SKM-1 (cell line): ENCODE measurements at regions not wholly inside any gene's neighbourhood (a gene's known extent, or its start where the extent isn't known, plus 50 kb on each side); places are given as distances from the start of the nearest gene placed in this dataset.

Experiments used
- DNase-seq: peaks from one replicate; lab custom pipeline; 2025; ENCODE audit not compliant: unreplicated experiment; lab: John Stamatoyannopoulos, UW

GRCh38 chr2:83085869-83086268 is 1373.2 kb downstream of the SUCLG1 start:
- no peak for DNase-seq

GRCh38 chr2:83081826-83082690 is 1377.0 kb downstream of the SUCLG1 start:
- no peak for DNase-seq

DNA sequence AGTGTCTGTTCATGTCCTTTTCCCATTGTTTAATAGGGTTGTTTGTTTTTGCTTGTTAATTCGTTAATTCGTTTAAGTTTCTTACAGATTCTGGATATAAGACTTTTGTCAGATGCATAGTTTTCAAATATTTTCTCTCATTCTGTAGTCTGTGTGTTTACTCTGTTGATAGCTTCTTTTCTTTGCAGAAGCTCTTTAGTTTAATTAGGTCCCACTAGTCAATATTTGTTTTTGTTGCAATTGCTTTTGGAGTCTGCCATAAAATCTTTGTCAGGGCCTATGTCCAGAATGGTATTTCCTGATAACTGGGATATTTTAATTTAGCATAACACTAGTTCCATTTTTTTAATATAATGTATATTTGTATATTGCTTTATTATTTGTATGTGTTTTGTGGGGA is 1380.1 kb downstream of the SUCLG1 start:
- no peak for DNase-seq

GRCh38 chr2:83072767-83073166 is 1386.3 kb downstream of the SUCLG1 start:
- DNase-seq = no peak

GRCh38 chr2:83071914-83072313 is 1387.2 kb downstream of the SUCLG1 start:
- no peak for DNase-seq

GRCh38 chr2:83071352-83071751 is 1387.7 kb downstream of the SUCLG1 start:
- no peak for DNase-seq

GRCh38 chr2:83069724-83070123 is 1389.4 kb downstream of the SUCLG1 start:
- no peak for DNase-seq

DNA sequence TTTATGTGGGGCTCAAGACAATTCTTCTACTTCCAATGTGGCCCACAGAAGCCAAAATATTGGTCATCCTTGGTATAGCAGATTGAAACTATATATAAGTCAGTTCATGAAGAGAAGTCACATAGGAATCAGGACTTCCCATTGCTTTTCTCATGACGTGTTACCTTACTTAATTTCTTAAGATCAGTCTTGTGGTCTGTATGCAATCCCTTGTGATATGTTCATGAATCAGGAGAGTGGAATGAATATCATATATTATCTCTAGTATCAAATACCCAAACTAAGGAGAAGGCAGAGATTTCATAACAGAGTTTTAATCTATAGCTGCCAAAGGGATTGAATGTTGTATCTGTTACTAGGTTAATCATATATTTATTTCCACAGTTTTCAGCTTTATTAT is 1390.4 kb downstream of the SUCLG1 start:
- no peak for DNase-seq

- no peak for DNase-seq
Observed at GRCh38 chr2:83067947-83068346, 1391.1 kb downstream of the SUCLG1 start.

- no peak for DNase-seq
Observed at GRCh38 chr2:83063933-83064332, 1395.1 kb downstream of the SUCLG1 start.

- DNase-seq = no peak
Observed at GRCh38 chr2:83063511-83063910, 1395.6 kb downstream of the SUCLG1 start.

DNA sequence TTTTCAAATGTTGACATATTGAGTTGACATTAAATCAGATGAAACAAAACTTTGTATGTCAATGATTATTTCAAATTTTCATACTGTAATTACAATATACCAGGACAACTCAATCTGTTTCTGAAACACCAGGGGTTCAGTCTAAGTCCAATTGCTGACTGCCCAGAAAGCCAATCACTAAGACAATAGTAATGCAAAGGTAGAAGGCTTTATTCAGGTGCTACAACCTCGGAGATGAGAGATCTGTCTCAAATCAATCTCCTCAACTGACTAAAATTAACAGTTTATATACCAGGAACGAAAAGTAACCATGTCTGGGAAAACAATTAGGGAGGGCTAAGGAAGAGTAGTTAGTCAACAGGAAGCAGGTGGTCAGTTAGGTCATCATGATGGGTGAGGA is 1400.4 kb downstream of the SUCLG1 start:
- no peak for DNase-seq

GRCh38 chr2:83055376-83056010 is 1403.6 kb downstream of the SUCLG1 start:
- no peak for DNase-seq

DNA sequence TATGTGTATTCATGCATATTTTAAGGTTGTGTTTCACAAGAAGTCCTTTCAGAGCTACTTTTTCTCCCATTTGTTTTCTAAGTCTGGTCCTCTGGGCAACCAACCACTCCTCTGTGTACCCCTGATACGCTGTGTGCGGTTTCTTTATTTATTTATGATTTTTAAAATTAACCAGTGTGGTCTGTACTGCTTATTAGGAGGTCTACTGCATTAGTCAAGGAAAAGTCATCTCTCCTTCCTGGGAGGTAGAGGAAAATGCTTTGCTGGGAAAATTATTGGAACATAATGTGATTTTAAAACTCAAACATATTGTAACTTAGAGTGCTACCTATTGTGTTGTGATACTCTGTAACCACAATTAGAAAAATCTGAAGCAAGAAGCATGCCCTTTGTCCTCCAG is 1404.3 kb downstream of the SUCLG1 start:
- no peak for DNase-seq

DNA sequence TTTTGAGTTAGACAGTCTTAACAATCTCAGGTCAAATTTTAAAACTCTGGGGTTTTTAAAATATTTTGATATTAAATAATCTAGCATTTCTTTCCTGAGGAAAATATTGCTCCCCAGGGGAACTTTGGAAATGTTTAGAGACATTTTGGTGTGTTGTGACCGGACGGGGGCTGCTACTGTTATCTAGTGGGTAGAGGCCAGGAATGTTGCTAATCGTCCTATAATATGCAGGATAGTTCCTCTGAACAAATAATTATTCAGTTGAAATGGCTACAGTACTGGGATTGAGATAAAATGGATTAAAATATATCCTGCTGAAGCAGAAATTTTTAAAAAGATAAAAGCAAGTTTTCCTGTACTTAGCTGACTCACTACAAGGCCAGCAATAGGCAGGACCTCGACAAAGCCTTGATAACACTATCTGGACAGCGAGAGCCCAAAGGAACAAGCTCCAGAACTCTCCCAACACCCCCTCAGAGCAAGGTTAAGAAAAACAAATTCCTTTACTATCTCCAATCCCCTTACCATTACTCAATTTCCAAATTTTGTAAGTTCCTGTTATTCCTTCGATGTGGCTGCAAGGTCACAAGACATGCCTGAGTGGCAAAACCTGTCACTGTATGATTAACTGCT is 1407.4 kb downstream of the SUCLG1 start:
- DNase-seq = peak; percentile 50

DNA sequence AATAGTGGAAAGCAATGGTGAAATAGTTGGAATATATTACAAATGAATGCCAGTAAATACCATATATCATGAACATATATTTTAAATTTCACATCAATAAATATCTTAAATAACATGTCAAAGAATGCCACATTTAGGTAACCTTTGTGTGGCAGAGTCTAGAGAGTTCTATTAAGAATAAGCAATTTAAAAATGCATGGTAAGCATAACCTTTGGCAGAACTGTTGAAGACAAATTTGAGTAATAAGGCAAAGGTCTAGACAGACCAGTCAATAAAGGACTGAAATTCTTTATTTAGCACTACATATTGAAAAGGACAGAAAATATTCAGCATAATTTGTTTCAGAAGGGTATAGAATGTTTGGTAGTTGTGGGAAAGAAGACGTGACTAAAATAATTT is 1417.0 kb downstream of the SUCLG1 start:
- DNase-seq = no peak

- peak; percentile 92 for DNase-seq
Observed at GRCh38 chr2:83022631-83023210, 1436.4 kb downstream of the SUCLG1 start.

GRCh38 chr2:83017366-83018090 is 1441.6 kb downstream of the SUCLG1 start:
- no peak for DNase-seq

GRCh38 chr2:83016343-83017110 is 1442.6 kb downstream of the SUCLG1 start:
- DNase-seq = no peak

GRCh38 chr2:83015900-83016299 is 1443.2 kb downstream of the SUCLG1 start:
- no peak for DNase-seq
